ENCODE measurements at regions not wholly inside any gene's neighbourhood (a gene's known extent, or its start where the extent isn't known, plus 50 kb on each side); places are given as distances from the start of the nearest gene placed in this dataset.

DNA sequence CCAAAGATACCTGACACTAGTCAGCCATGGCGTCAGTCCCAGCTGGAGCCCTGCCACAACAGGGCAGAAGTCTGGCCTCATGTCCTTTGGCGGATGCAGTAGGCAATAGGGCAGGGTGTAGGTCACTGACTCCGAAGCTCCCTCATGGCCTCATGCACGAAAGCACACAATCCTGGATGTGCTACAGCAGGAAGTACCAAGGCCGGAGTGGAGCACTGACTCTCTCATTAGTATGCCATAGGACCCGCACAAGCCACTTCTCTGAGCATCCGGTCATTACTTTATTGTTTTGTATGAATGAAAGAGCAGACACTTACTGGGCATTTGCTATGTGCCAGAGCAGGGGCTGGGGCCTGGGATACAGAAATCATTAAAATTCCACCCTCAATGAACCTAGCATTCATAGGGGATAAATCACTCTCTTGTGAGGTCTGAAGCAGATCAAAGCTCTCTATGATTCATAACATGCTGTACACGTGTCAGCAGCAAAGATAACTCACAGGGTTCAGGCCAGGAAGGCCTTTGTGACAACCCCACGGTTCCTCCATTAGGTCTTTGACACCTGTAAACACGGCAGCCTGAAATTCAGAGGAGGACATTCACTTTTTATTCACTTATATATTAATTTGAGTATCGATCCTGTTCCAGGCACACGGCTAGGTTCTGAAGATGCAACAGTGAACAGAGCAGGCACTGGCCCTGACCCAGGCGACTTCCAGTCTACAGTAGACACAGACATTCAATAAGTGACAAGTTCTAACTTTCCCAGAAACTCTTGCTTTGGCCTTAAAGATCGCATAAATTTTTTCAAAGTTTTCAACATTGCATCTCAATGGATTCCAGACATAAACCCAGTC, 357.9 kb upstream of the USP24 start:
- intact Hi-C loops (cut with micrococcal nuclease) = no loop called here
- Mint-ChIP-seq H3K36me3 (ENCODE audit: low read depth) (no peaks in the 10 kb centered on the region), H3K4me1 (ENCODE audit: low read depth) (no peaks in the 10 kb centered on the region), H3K27me3 (ENCODE audit: low read depth) (no peaks in the 10 kb centered on the region), H3K27ac (no peak overlapping the region), H3K4me3 (ENCODE audit: low read depth) (no peak overlapping the region), H3K9me3 (no peaks in the 10 kb centered on the region)
- no peak for DNase-seq (ENCODE audit: low spot score)

GRCh38 chr1:55571767-55572166, 356.6 kb upstream of the USP24 start:
- Mint-ChIP-seq H3K27me3 (ENCODE audit: low read depth) (no peaks in the 10 kb centered on the region), H3K4me3 (ENCODE audit: low read depth) (no peak overlapping the region), H3K36me3 (ENCODE audit: low read depth) (no peaks in the 10 kb centered on the region), H3K27ac (no peak overlapping the region), H3K9me3 (no peaks in the 10 kb centered on the region), H3K4me1 (ENCODE audit: low read depth) (no peaks in the 10 kb centered on the region)
- intact Hi-C loops (cut with micrococcal nuclease) = no loop called here
- DNase-seq (ENCODE audit: low spot score) = no peak

GRCh38 chr1:55569417-55569816, 354.3 kb upstream of the USP24 start:
- no peaks in the 10 kb centered on the region for H3K9me3 Mint-ChIP-seq
- no peaks in the 10 kb centered on the region for H3K4me1 Mint-ChIP-seq (ENCODE audit: low read depth)
- no peaks in the 10 kb centered on the region for H3K36me3 Mint-ChIP-seq (ENCODE audit: low read depth)
- no peak for DNase-seq (ENCODE audit: low spot score)
- H3K4me3 Mint-ChIP-seq (ENCODE audit: low read depth) = no peak overlapping the region
- no peaks in the 10 kb centered on the region for H3K27me3 Mint-ChIP-seq (ENCODE audit: low read depth)
- intact Hi-C loops (cut with micrococcal nuclease) = no loop called here
- H3K27ac Mint-ChIP-seq = no peak overlapping the region

DNA sequence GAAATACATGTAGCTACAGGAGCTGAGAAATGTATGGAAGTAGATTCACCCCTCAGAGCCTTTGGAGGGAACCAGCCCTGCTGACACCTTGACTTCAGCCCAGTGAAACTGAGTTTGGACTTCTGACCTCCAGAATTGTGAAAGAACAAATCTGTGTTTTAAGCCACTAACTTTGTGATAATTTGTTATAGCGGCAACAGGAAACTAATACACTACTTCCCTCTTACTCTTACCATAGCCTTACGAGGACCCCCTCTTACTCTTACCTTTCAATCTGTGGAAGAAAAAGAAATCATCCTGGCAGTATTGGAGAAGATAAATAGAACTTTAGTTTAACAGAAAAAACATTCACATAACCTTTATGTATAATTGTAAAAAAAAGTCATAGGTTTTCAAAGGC, 353.6 kb upstream of the USP24 start:
- Mint-ChIP-seq H3K9me3 (no peaks in the 10 kb centered on the region), H3K4me1 (ENCODE audit: low read depth) (no peaks in the 10 kb centered on the region), H3K27ac (no peak overlapping the region), H3K27me3 (ENCODE audit: low read depth) (no peaks in the 10 kb centered on the region), H3K4me3 (ENCODE audit: low read depth) (no peak overlapping the region), H3K36me3 (ENCODE audit: low read depth) (no peaks in the 10 kb centered on the region)
- intact Hi-C loops (cut with micrococcal nuclease) = no loop called here
- DNase-seq (ENCODE audit: low spot score) = no peak

GRCh38 chr1:55560266-55560665, 345.1 kb upstream of the USP24 start:
- DNase-seq (ENCODE audit: low spot score) = no peak
- intact Hi-C loops (cut with micrococcal nuclease) = no loop called here
- H3K4me1 Mint-ChIP-seq (ENCODE audit: low read depth) = no peaks in the 10 kb centered on the region
- H3K9me3 Mint-ChIP-seq = no peaks in the 10 kb centered on the region
- H3K27ac Mint-ChIP-seq = no peak overlapping the region
- H3K36me3 Mint-ChIP-seq (ENCODE audit: low read depth) = no peaks in the 10 kb centered on the region
- no peaks in the 10 kb centered on the region for H3K27me3 Mint-ChIP-seq (ENCODE audit: low read depth)
- H3K4me3 Mint-ChIP-seq (ENCODE audit: low read depth) = no peak overlapping the region

DNA sequence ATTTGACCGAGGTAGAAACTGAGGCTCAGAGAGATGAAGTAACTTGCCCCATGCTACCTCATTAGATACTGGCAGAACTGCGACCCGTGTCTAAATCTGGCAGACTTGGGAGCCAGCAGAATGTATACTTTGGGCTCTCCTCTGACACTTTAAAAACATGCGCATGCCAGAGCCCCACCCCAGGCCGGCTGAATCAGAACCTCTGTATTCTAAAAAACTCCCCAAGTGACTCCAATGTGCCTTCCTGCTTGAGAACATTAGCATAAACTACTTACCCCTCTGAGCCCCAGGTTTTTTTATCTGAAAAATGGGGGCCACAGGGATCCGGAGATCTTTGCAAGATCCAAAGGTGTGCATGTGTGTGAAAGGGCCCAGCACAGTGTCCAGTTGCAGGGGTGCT, 344.7 kb upstream of the USP24 start:
- no peaks in the 10 kb centered on the region for H3K9me3 Mint-ChIP-seq
- no peak for DNase-seq (ENCODE audit: low spot score)
- no peaks in the 10 kb centered on the region for H3K4me1 Mint-ChIP-seq (ENCODE audit: low read depth)
- intact Hi-C loops (cut with micrococcal nuclease) = no loop called here
- no peaks in the 10 kb centered on the region for H3K36me3 Mint-ChIP-seq (ENCODE audit: low read depth)
- H3K27me3 Mint-ChIP-seq (ENCODE audit: low read depth) = no peaks in the 10 kb centered on the region
- no peak overlapping the region for H3K4me3 Mint-ChIP-seq (ENCODE audit: low read depth)
- H3K27ac Mint-ChIP-seq = no peak overlapping the region

GRCh38 chr1:55559161-55559611, 344.0 kb upstream of the USP24 start:
- no peak for DNase-seq (ENCODE audit: low spot score)
- intact Hi-C loops (cut with micrococcal nuclease) = no loop called here
- Mint-ChIP-seq H3K4me1 (ENCODE audit: low read depth) (no peaks in the 10 kb centered on the region), H3K27ac (no peak overlapping the region), H3K27me3 (ENCODE audit: low read depth) (no peaks in the 10 kb centered on the region), H3K36me3 (ENCODE audit: low read depth) (no peaks in the 10 kb centered on the region), H3K9me3 (no peaks in the 10 kb centered on the region), H3K4me3 (ENCODE audit: low read depth) (no peak overlapping the region)

GRCh38 chr1:55558515-55558914, 343.4 kb upstream of the USP24 start:
- no peaks in the 10 kb centered on the region for H3K4me1 Mint-ChIP-seq (ENCODE audit: low read depth)
- no peaks in the 10 kb centered on the region for H3K9me3 Mint-ChIP-seq
- DNase-seq (ENCODE audit: low spot score) = no peak
- no peaks in the 10 kb centered on the region for H3K36me3 Mint-ChIP-seq (ENCODE audit: low read depth)
- H3K27me3 Mint-ChIP-seq (ENCODE audit: low read depth) = no peaks in the 10 kb centered on the region
- intact Hi-C loops (cut with micrococcal nuclease) = no loop called here
- no peak overlapping the region for H3K27ac Mint-ChIP-seq
- no peak overlapping the region for H3K4me3 Mint-ChIP-seq (ENCODE audit: low read depth)

DNA sequence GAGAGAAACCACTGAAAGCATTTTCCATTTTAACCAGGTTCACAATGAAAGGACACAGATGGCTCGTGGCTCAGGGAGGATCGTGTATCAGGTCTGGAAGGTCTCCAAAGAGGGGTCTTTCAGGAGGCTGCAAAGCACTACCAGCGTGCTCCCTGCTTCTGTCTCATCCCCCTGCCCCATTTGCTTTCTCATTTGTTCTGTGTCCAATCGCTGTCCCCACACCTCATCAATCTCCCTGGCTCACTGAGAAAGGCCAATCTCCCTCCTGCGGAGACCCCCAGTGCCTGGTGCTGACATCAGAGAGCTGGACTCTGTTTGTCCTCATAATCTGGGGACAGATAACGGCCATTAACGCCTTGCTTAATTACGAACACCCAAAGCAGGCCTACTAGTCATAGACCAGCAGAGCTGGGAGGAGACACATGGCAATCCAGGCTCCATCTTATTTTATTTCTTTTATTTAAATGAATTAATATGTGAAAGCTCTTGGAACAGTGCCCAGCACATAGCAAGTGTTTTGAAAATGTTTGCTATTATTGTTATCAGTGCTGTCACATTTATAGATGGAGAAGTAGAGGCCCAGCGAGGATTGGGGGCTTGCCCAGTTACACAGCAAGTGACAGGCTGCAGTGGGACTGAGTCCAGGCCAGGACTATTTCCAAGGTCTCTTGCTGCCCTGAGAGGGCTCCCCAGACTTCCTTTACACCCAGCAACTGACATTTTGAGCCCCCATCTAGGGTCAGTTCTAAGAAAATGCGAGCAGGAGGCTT, 341.0 kb upstream of the USP24 start:
- H3K4me1 Mint-ChIP-seq (ENCODE audit: low read depth) = no peaks in the 10 kb centered on the region
- no peak for DNase-seq (ENCODE audit: low spot score)
- H3K36me3 Mint-ChIP-seq (ENCODE audit: low read depth) = no peaks in the 10 kb centered on the region
- no peaks in the 10 kb centered on the region for H3K27me3 Mint-ChIP-seq (ENCODE audit: low read depth)
- H3K4me3 Mint-ChIP-seq (ENCODE audit: low read depth) = no peak overlapping the region
- intact Hi-C loops (cut with micrococcal nuclease) = no loop called here
- H3K27ac Mint-ChIP-seq = no peak overlapping the region
- H3K9me3 Mint-ChIP-seq = no peaks in the 10 kb centered on the region

GRCh38 chr1:55554611-55555010, 339.4 kb upstream of the USP24 start:
- H3K27ac Mint-ChIP-seq = no peak overlapping the region
- H3K36me3 Mint-ChIP-seq (ENCODE audit: low read depth) = no peaks in the 10 kb centered on the region
- no peaks in the 10 kb centered on the region for H3K9me3 Mint-ChIP-seq
- H3K4me3 Mint-ChIP-seq (ENCODE audit: low read depth) = no peak overlapping the region
- H3K27me3 Mint-ChIP-seq (ENCODE audit: low read depth) = no peaks in the 10 kb centered on the region
- H3K4me1 Mint-ChIP-seq (ENCODE audit: low read depth) = no peaks in the 10 kb centered on the region
- intact Hi-C loops (cut with micrococcal nuclease) = no loop called here
- DNase-seq (ENCODE audit: low spot score) = no peak

DNA sequence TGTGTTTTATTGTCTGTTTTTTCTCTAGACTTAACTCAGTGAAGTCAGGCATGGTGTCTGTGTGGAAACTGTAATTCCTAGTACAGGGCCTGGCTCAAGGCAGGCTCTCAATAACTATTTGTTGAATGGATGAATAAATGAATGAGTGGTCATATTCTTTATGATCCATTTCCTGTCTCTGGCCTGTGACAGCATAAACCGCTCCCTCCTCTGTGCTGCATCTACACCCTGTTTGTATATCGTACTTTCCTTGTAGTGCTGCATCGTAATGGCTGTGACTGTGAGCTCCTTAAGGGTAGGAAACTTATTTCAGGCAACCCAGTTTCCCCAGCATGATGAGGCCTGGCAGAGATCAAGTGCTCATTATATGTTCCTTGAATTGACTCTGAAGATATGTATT, 337.5 kb upstream of the USP24 start:
- no peaks in the 10 kb centered on the region for H3K9me3 Mint-ChIP-seq
- H3K27me3 Mint-ChIP-seq (ENCODE audit: low read depth) = no peaks in the 10 kb centered on the region
- DNase-seq (ENCODE audit: low spot score) = no peak
- intact Hi-C loops (cut with micrococcal nuclease) = no loop called here
- H3K4me1 Mint-ChIP-seq (ENCODE audit: low read depth) = no peaks in the 10 kb centered on the region
- no peaks in the 10 kb centered on the region for H3K36me3 Mint-ChIP-seq (ENCODE audit: low read depth)
- H3K27ac Mint-ChIP-seq = no peak overlapping the region
- H3K4me3 Mint-ChIP-seq (ENCODE audit: low read depth) = no peak overlapping the region

- no peak overlapping the region for H3K27ac Mint-ChIP-seq
- no peak for DNase-seq (ENCODE audit: low spot score)
- no peaks in the 10 kb centered on the region for H3K4me1 Mint-ChIP-seq (ENCODE audit: low read depth)
- H3K9me3 Mint-ChIP-seq = no peaks in the 10 kb centered on the region
- intact Hi-C loops (cut with micrococcal nuclease) = no loop called here
- H3K4me3 Mint-ChIP-seq (ENCODE audit: low read depth) = no peak overlapping the region
- no peaks in the 10 kb centered on the region for H3K36me3 Mint-ChIP-seq (ENCODE audit: low read depth)
- no peaks in the 10 kb centered on the region for H3K27me3 Mint-ChIP-seq (ENCODE audit: low read depth)
These were observed 332.2 kb upstream of the USP24 start for GRCh38 chr1:55547405-55547804.

GRCh38 chr1:55546553-55546952, 331.4 kb upstream of the USP24 start:
- no peak for DNase-seq (ENCODE audit: low spot score)
- no peaks in the 10 kb centered on the region for H3K36me3 Mint-ChIP-seq (ENCODE audit: low read depth)
- H3K27ac Mint-ChIP-seq = no peak overlapping the region
- intact Hi-C loops (cut with micrococcal nuclease) = no loop called here
- H3K9me3 Mint-ChIP-seq = no peaks in the 10 kb centered on the region
- no peak overlapping the region for H3K4me3 Mint-ChIP-seq (ENCODE audit: low read depth)
- H3K27me3 Mint-ChIP-seq (ENCODE audit: low read depth) = no peaks in the 10 kb centered on the region
- H3K4me1 Mint-ChIP-seq (ENCODE audit: low read depth) = no peaks in the 10 kb centered on the region
